Bronchial epithelial cell (primary cell): ENCODE measurements at regions not wholly inside any gene's neighbourhood (a gene's known extent, or its start where the extent isn't known, plus 50 kb on each side); places are given as distances from the start of the nearest gene placed in this dataset.

Source experiments
- DNase-seq: peaks from one replicate; pipeline ENCODE4 v3.0.0-alpha.2; 2010; ENCODE audit warnings: low read depth
- FAIRE-seq: peaks from 2 replicates; lab custom pipeline; 2011; peaks lifted over from hg19 to GRCh38; lab: Jason Lieb, UNC
- H3K27me3 ChIP-seq: 2 replicates; pipeline ENCODE4 v1.5.1; 2011; ENCODE audit warnings: low read length; ENCODE audit not compliant: control insufficient read depth, insufficient read depth
- H3K36me3 ChIP-seq: 2 replicates; pipeline ENCODE4 v1.5.1; 2011; ENCODE audit warnings: low read length; ENCODE audit not compliant: control insufficient read depth, insufficient read depth
- H3K4me3 ChIP-seq: 2 replicates; pipeline ENCODE4 v1.5.1; 2011; ENCODE audit warnings: mild to moderate bottlenecking, low read depth, low read length, control low read depth
- TF ChIP-seq, protein P1 (sequence below): IDR thresholded peaks from 2 replicates; pipeline ENCODE4 v1.5.1; 2011; ENCODE audit warnings: mild to moderate bottlenecking, moderate library complexity, low read length, control low read depth, inconsistent platforms; ENCODE audit not compliant: insufficient read depth, severe bottlenecking

DNA sequence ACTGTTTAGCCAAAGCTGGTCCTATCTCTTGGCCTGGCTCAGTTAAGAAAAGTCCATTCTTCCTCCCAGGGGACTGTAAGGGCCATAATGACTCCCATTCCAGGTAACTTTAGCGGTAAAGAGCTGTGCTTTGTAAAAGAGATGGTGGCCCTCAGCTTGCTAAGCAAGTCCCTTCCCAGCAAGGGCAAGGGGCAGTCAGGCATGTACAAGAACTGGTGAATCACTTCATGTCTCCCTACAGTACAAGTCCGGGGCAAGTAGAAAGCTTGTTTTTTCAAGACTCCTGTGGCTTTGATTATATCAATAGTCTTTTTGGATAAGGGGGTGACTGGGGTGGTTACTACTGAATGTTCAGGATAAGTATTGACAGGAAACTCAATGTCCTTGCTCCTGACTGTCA, 88.9 kb downstream of the SLC25A15 start:
- no peaks in the 10 kb centered on the region for H3K27me3 ChIP-seq
- no peak for FAIRE-seq
- peak; percentile 42 for DNase-seq

DNA sequence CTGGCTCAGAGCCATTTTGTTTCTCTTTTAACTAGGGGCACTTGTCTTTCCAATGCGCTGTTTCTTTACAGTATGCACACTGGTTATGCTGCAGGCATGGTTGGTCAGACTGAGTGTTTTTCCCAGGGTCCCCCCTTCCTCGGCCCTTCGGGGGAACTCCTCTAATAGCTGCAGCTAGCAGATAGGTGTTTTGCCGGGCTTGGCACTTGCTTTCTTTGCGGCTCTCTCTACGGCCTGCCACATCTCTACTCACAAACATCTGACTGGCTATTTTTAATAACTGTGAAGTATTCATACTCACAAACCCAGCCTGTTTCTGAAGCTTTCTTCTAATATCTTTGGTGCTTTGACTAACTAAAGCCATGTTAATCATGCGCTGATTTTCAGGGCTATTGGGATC, 89.4 kb downstream of the SLC25A15 start:
- Histone ChIP-seq H3K4me3 (no peak overlapping the region), H3K27me3 (no peaks in the 10 kb centered on the region), H3K36me3 (no peaks in the 10 kb centered on the region)
- DNase-seq: no peak
- FAIRE-seq: no peak
- TF ChIP-seq, protein P1, sequence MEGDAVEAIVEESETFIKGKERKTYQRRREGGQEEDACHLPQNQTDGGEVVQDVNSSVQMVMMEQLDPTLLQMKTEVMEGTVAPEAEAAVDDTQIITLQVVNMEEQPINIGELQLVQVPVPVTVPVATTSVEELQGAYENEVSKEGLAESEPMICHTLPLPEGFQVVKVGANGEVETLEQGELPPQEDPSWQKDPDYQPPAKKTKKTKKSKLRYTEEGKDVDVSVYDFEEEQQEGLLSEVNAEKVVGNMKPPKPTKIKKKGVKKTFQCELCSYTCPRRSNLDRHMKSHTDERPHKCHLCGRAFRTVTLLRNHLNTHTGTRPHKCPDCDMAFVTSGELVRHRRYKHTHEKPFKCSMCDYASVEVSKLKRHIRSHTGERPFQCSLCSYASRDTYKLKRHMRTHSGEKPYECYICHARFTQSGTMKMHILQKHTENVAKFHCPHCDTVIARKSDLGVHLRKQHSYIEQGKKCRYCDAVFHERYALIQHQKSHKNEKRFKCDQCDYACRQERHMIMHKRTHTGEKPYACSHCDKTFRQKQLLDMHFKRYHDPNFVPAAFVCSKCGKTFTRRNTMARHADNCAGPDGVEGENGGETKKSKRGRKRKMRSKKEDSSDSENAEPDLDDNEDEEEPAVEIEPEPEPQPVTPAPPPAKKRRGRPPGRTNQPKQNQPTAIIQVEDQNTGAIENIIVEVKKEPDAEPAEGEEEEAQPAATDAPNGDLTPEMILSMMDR: no peak

More for the DNA sequence above, 88.9 kb downstream of the SLC25A15 start:
- TF ChIP-seq, protein P1: no peak
- H3K36me3 ChIP-seq: no peaks in the 10 kb centered on the region
- H3K4me3 ChIP-seq: no peak overlapping the region
